Fibroblast of pulmonary artery (primary cell): ENCODE measurements at regions not wholly inside any gene's neighbourhood (a gene's known extent, or its start where the extent isn't known, plus 50 kb on each side); places are given as distances from the start of the nearest gene placed in this dataset.

ENCODE experiments used
- DNase-seq: peaks from one replicate; pipeline ENCODE4 v3.0.0-alpha.2; 2010; ENCODE audit warnings: low read depth
- H3K4me3 ChIP-seq: replicated peaks from 2 replicates; pipeline ENCODE4 v1.5.1; 2011; ENCODE audit warnings: low read depth, mild to moderate bottlenecking, control low read depth, low read length, moderate library complexity
- TF ChIP-seq, protein P1 (sequence below): IDR thresholded peaks from 2 replicates; pipeline ENCODE4 v1.5.1; 2011; ENCODE audit warnings: mild to moderate bottlenecking, control low read depth, low read length, inconsistent platforms; ENCODE audit errors: missing control alignments

DNA sequence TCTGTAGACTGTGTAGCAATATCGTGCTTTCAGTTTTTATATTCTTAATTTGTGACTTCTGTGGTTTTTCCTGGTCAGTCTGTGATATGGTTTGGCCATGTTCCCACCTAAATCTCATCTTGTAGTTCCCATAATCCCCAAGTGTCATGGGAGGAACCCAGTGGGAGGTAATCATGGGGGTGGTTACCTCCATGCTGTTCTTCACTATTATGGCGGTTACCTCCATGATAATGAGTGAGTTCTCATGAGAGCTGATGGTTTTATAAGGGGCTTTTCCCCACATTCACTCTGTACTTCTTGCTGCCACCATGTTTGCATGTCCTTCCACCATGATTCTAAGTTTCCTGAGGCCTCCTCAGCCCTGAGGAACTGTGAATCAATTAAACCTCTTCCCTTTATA lies 169.8 kb downstream of the LEPR start:
- H3K4me3 ChIP-seq: no peak overlapping the region
- DNase-seq: no peak
- TF ChIP-seq, protein P1, sequence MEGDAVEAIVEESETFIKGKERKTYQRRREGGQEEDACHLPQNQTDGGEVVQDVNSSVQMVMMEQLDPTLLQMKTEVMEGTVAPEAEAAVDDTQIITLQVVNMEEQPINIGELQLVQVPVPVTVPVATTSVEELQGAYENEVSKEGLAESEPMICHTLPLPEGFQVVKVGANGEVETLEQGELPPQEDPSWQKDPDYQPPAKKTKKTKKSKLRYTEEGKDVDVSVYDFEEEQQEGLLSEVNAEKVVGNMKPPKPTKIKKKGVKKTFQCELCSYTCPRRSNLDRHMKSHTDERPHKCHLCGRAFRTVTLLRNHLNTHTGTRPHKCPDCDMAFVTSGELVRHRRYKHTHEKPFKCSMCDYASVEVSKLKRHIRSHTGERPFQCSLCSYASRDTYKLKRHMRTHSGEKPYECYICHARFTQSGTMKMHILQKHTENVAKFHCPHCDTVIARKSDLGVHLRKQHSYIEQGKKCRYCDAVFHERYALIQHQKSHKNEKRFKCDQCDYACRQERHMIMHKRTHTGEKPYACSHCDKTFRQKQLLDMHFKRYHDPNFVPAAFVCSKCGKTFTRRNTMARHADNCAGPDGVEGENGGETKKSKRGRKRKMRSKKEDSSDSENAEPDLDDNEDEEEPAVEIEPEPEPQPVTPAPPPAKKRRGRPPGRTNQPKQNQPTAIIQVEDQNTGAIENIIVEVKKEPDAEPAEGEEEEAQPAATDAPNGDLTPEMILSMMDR: no peak

DNA sequence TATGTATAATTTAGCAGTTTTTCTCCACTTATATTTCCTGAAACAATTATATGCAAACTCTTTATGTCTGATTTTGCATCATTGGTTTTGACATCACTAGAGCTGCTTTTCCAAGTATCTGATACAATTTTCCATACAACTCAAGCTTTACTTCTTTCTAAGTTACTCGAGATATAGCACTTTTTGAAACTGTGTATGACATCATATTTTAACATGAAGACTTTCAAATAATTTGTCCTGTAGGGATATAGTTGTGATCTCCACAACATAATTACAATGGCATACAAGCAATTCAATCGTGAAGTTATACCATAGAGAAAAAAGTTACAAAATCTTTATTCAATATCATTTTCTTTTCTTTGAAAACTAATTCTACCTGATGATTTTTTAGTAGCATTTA lies 173.0 kb downstream of the LEPR start:
- TF ChIP-seq, protein P1: no peak
- no peak overlapping the region for H3K4me3 ChIP-seq
- DNase-seq: no peak

DNA sequence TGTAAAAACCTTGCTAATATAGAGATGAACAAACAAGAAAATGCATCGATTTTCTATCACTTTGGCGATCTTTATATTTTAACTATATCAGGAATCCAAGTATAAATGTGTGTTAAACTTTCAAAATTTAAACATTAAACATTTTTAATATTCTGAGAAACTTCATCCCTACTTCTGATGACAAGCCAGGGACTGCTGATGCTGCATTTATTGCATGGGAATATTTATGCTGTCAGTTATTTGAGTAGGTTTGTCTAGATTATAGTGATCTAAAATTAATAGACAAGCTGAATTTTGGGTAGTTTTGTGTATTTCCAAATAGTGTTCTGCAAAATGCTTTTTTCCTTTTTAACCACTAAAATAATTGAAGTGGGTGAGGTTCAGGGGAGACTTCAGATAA lies 175.3 kb downstream of the LEPR start:
- TF ChIP-seq, protein P1: no peak
- H3K4me3 ChIP-seq: no peak overlapping the region
- no peak for DNase-seq

DNA sequence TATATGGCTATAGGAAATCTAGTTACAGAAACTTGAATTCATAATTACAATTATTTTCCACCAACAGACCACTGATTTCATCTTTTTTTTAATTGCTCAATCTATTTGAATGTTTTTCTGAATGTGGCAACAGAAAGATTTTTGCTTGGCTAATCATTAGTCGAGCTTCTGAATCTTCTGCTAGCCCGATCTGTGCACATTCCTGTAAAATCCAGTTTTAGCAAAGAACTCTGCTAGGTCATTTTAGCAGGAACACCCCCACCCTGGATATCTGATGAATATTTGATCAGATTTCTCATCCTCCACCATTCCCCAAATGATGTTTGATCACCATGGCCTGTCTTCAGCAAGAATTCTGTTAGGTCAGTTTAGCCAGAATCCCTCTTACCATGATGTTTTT lies 176.3 kb downstream of the LEPR start:
- DNase-seq: no peak
- TF ChIP-seq, protein P1: no peak
- no peak overlapping the region for H3K4me3 ChIP-seq

DNA sequence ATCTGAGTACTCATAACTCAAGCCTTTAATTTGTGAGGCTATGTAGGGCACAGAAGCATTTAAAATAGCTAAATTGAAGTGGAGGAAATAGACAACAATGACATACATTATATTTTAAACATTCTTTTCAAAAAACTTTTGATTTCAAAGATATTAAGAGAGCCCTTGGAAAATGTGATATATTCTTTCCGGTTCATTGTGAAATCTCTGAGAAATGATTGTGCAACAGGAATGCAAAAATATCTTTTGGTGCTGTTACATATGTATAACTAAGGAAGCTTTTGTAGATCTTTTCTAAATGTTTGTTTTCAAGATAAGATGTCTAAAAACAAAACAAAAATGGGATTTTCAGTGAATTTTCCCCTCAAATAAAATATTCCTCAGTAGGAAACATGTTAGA lies 185.2 kb downstream of the LEPR start:
- TF ChIP-seq, protein P1: no peak
- DNase-seq: peak; percentile 75
- H3K4me3 ChIP-seq: no peak overlapping the region

DNA sequence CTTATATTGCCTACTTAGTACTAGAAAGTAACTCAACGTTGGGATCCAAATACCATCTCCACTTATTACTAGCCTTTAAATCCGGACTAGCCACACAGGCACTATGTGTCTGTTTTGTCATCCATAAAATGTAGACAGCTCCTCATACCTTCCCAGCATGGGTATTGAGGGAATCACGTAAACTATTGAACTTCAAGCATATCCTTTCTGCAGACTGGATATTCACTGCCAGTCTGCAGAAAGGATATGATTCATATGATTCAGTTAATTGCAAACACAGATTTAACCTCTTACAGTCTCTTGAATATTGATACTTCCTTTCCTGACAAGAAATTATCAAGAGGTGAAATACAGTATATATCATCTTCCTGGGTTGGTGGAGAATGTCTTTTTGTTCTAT lies 186.0 kb downstream of the LEPR start:
- peak; percentile 23 for DNase-seq
- TF ChIP-seq, protein P1: no peak
- no peak overlapping the region for H3K4me3 ChIP-seq

DNA sequence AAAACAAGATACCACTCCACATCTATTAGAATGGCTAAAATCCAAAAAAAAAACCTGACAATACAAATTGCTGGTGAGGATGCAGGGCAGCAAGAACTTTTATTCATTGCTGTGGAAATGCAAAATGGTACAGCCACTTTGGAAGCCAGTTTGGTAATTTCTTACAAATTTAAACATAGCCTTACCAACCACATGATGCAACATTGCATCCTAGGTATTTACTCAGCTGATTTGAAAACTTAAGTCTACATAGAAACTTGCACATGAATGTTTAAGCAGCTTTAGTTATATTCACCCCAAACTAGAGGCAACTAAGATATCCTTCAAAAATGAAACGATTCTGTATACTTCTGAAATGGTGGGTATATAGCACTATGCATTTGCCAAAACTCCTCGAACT lies 178.8 kb upstream of the PDE4B start:
- DNase-seq: no peak
- no peak overlapping the region for H3K4me3 ChIP-seq
- TF ChIP-seq, protein P1: no peak
